DND-41 (cell line): ENCODE measurements at regions not wholly inside any gene's neighbourhood (a gene's known extent, or its start where the extent isn't known, plus 50 kb on each side); places are given as distances from the start of the nearest gene placed in this dataset.

Experiments
- ATAC-seq: fragments of 200-7000 bp; cut with Tn5 transposase; 3 replicates; pipeline ENCODE4 v1.9.1; 2021; ENCODE audit warnings: low read depth; ENCODE audit not compliant: insufficient read depth
- DNase-seq: peaks from one replicate; pipeline ENCODE4 v3.0.0-alpha.2; 2020
- H2AFZ ChIP-seq: 2 replicates; pipeline ENCODE4 v1.6.0; 2012; ENCODE audit warnings: low read depth, low read length
- H3K27ac ChIP-seq: 2 replicates; pipeline ENCODE4 v1.5.1; 2012; ENCODE audit warnings: low read length, inconsistent platforms
- H3K27me3 ChIP-seq: fragments of 200-600 bp; sonication (generic); 2 replicates; pipeline ENCODE4 v1.6.0; 2012; ENCODE audit warnings: low read length, mild to moderate bottlenecking, inconsistent platforms; ENCODE audit not compliant: insufficient read depth, poor library complexity
- H3K36me3 ChIP-seq: 2 replicates; pipeline ENCODE4 v1.5.1; 2012; ENCODE audit warnings: low read length, inconsistent platforms; ENCODE audit not compliant: insufficient read depth
- H3K4me1 ChIP-seq: 2 replicates; pipeline ENCODE4 v1.5.1; 2012; ENCODE audit warnings: mild to moderate bottlenecking, low read length; ENCODE audit not compliant: insufficient read depth
- H3K4me2 ChIP-seq: 2 replicates; pipeline ENCODE4 v1.6.0; 2012; ENCODE audit warnings: mild to moderate bottlenecking, moderate library complexity, low read length, inconsistent platforms; ENCODE audit not compliant: insufficient read depth
- H3K4me3 ChIP-seq, 2 experiments: fragments of 200-600 bp in 1 of 2; shearing (Covaris generic) in 1 of 2; 2 replicates each; pipeline ENCODE4 v1.5.1; 2012 to 2016; ENCODE audit warnings: inconsistent platforms in 2 of 2, low read length in 2 of 2, mild to moderate bottlenecking in 2 of 2, low read depth in 1 of 2, moderate library complexity in 1 of 2
- H3K79me2 ChIP-seq: 2 replicates; pipeline ENCODE4 v1.6.0; 2012; ENCODE audit warnings: low read length, inconsistent platforms; ENCODE audit not compliant: insufficient read depth
- H3K9ac ChIP-seq: 2 replicates; pipeline ENCODE4 v1.6.0; 2012; ENCODE audit warnings: low read depth, mild to moderate bottlenecking, inconsistent platforms, low read length, moderate library complexity
- H3K9me3 ChIP-seq: 2 replicates; pipeline ENCODE4 v1.5.1; 2012; ENCODE audit warnings: low read length, moderate library complexity, mild to moderate bottlenecking, inconsistent platforms; ENCODE audit not compliant: insufficient read depth, severe bottlenecking
- H4K20me1 ChIP-seq: 2 replicates; pipeline ENCODE4 v1.6.0; 2012; ENCODE audit warnings: low read length; ENCODE audit not compliant: insufficient read depth
- EZH2 ChIP-seq: IDR thresholded peaks from 3 replicates; pipeline ENCODE4 v1.6.1; 2012; ENCODE audit warnings: borderline replicate concordance, low read depth, mild to moderate bottlenecking, moderate library complexity, low read length, inconsistent platforms; ENCODE audit not compliant: severe bottlenecking
- TF ChIP-seq, protein P1 (sequence below): IDR thresholded peaks from 2 replicates; pipeline ENCODE4 v1.5.1; 2012; ENCODE audit warnings: borderline replicate concordance, low read length, moderate library complexity, mild to moderate bottlenecking; ENCODE audit not compliant: poor library complexity, severe bottlenecking; ENCODE audit errors: extremely low read depth

GRCh38 chr4:38306482-38307071 lies 346.4 kb downstream of the PTTG2 start:
- Histone ChIP-seq H3K79me2 (no peaks in the 10 kb centered on the region), H3K27ac (peak overlapping the region; percentile 13; the same call in 1 of the 2 replicates), H3K27me3 (no peaks in the 10 kb centered on the region), H3K9me3 (peaks cover 13% of the 10 kb centered on the region), H3K9ac (no peak overlapping the region), H3K4me3 (no peak overlapping the region), H2AFZ (peak overlapping the region; percentile 33; the same call in 1 of the 2 replicates), H3K36me3 (no peaks in the 10 kb centered on the region), H3K4me2 (no peak overlapping the region), H3K4me1 (peaks cover 41% of the 10 kb centered on the region), H4K20me1 (no peaks in the 10 kb centered on the region)
- DNase-seq = no peak
- no peak for ATAC-seq
- TF ChIP-seq EZH2 = no peak
- TF ChIP-seq, protein P1, sequence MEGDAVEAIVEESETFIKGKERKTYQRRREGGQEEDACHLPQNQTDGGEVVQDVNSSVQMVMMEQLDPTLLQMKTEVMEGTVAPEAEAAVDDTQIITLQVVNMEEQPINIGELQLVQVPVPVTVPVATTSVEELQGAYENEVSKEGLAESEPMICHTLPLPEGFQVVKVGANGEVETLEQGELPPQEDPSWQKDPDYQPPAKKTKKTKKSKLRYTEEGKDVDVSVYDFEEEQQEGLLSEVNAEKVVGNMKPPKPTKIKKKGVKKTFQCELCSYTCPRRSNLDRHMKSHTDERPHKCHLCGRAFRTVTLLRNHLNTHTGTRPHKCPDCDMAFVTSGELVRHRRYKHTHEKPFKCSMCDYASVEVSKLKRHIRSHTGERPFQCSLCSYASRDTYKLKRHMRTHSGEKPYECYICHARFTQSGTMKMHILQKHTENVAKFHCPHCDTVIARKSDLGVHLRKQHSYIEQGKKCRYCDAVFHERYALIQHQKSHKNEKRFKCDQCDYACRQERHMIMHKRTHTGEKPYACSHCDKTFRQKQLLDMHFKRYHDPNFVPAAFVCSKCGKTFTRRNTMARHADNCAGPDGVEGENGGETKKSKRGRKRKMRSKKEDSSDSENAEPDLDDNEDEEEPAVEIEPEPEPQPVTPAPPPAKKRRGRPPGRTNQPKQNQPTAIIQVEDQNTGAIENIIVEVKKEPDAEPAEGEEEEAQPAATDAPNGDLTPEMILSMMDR = no peak

DNA sequence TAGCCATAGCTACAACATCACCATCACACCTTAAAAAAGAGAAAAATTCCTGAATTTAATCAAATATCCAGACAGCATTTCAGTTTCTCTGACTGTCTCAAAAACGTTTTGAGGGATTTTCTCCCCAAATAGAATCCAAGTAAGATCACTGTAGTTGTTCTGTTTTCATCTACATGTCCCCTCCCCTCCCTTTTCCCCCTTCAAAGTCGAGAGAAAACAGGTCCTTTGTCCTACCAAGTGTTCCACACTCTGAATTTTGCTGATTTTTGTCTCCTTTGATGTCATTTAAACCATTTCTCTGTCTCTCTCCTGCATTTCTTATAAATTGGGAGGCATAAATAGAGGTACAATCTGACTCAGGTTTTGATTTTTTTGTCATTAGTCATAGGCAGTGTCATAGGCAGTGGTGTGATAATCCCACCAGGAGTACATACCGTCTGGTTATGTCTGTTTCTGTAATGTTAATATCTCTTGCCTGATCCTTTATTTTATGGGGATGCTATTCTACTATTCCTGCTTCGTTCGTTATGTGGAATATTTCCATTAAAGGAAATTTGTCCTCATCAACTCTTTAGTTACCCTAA lies 348.6 kb downstream of the PTTG2 start:
- H3K4me2 ChIP-seq = no peak overlapping the region
- no peak overlapping the region for H3K4me3 ChIP-seq
- no peaks in the 10 kb centered on the region for H3K79me2 ChIP-seq
- no peak for ATAC-seq
- peaks cover 49% of the 10 kb centered on the region for H3K4me1 ChIP-seq
- H2AFZ ChIP-seq = no peak overlapping the region
- no peak overlapping the region for H3K27ac ChIP-seq
- H3K36me3 ChIP-seq = no peaks in the 10 kb centered on the region
- no peaks in the 10 kb centered on the region for H4K20me1 ChIP-seq
- no peak for DNase-seq
- TF ChIP-seq, protein P1 = no peak
- no peak for TF ChIP-seq EZH2
- H3K27me3 ChIP-seq = no peaks in the 10 kb centered on the region
- H3K9me3 ChIP-seq = no peaks in the 10 kb centered on the region
- H3K9ac ChIP-seq = no peak overlapping the region

- Histone ChIP-seq H3K4me1 (peaks cover 49% of the 10 kb centered on the region), H3K36me3 (no peaks in the 10 kb centered on the region), H3K9me3 (no peaks in the 10 kb centered on the region), H4K20me1 (no peaks in the 10 kb centered on the region), H3K27ac (peak overlapping the region; percentile 81), H3K4me2 (peak overlapping the region; percentile 54), H3K79me2 (no peaks in the 10 kb centered on the region), H3K4me3 (no peak overlapping the region), H3K27me3 (no peaks in the 10 kb centered on the region), H3K9ac (no peak overlapping the region), H2AFZ (0 out of 2 replicates have a peak overlapping the region, but pooled peaks have one; percentile 8)
- no peak for TF ChIP-seq EZH2
- TF ChIP-seq, protein P1 = no peak
- ATAC-seq = no peak
- no peak for DNase-seq
Measured at GRCh38 chr4:38309471-38309870, 349.3 kb downstream of the PTTG2 start.
